Muscle layer of colon (tissue), 2 donors: ENCODE measurements at regions not wholly inside any gene's neighbourhood (a gene's known extent, or its start where the extent isn't known, plus 50 kb on each side); places are given as distances from the start of the nearest gene placed in this dataset.
"Not testable (repeated sequence)": the region's sequence is repeated elsewhere in the genome, so short reads cannot be mapped to it uniquely, and the experiment has no call there.

Source experiments
- H3K27ac ChIP-seq: one replicate; pipeline ENCODE4 v1.7.0; 2013; ENCODE audit warnings: low read depth, mild to moderate bottlenecking, low read length, moderate library complexity
- H3K27me3 ChIP-seq, 2 donors: one replicate each; pipeline ENCODE4 v1.7.0; 2013; ENCODE audit warnings: low read length in 2 of 2, mild to moderate bottlenecking in 2 of 2; ENCODE audit not compliant: insufficient read depth in 2 of 2, control insufficient read depth in 1 of 2
- H3K36me3 ChIP-seq: one replicate; pipeline ENCODE4 v1.7.0; 2013; ENCODE audit warnings: mild to moderate bottlenecking, low read length; ENCODE audit not compliant: insufficient read depth
- H3K4me1 ChIP-seq: one replicate; pipeline ENCODE4 v1.7.0; 2013; ENCODE audit warnings: mild to moderate bottlenecking, low read length; ENCODE audit not compliant: insufficient read depth
- H3K4me3 ChIP-seq, 2 donors: one replicate each; pipeline ENCODE4 v1.7.0; 2013; ENCODE audit warnings: low read length in 2 of 2, low read depth in 1 of 2, mild to moderate bottlenecking in 1 of 2, moderate library complexity in 1 of 2
- H3K9ac ChIP-seq: one replicate; pipeline ENCODE4 v1.7.0; 2013; ENCODE audit warnings: low read length
- H3K9me3 ChIP-seq: one replicate; pipeline ENCODE4 v1.7.0; 2013; ENCODE audit warnings: mild to moderate bottlenecking, low read length
- donor health status: abdominal sarcoma.
- donor health status: Adenocarcinoma of cecum.

DNA sequence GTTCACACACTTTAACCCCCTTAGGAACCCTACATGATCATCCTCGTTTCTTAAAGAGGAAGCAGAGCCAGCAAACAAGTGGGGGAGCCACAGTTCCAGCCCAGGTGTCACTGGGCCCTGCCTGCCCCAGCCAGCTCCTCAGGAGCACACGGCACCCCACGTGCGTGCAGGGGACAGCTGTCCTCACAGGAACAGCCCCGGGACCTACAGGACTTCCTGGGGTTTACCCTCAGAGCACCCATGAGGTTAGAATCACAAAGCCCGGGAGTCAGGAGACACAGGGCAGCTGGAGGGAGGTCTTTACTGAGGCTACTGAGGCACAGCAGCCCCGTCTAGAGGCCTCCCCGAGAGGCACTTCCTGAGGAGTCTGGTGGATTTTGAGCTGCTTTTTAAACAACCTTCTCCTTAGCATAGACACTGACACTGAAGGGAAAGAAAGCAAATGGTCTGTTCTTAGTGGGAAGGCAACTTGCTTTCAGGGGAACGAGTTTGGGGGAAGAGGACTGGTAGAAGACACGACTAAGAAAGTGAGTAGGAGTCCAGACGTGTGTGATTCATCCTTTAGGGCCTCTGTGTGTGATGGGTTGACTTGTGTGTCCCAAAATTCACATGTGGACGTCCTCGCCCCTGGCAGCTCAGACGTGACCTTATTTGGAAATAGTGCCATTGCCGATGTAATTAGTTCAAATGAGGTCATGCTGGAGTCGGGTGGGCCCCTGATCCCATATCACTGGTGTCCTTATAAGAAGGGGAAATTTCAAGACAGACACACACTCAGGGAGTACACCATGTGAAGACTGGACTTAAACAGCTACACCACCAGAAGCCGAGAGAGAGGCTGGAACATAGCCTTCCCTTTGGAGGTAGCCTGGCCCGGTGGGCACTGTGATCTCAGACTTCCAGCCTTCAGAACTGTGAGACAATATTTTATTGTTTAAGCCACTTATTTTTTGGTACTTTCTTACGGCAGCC, 278.4 kb upstream of the PLGLB2 start:
- not testable (repeated sequence) for H3K9ac ChIP-seq, H3K4me1 ChIP-seq, H3K27me3 ChIP-seq, H3K9me3 ChIP-seq, H3K4me3 ChIP-seq, H3K36me3 ChIP-seq, H3K27ac ChIP-seq

GRCh38 chr2:87470381-87471380, 277.2 kb upstream of the PLGLB2 start:
- not testable (repeated sequence) for H3K4me3 ChIP-seq, H3K4me1 ChIP-seq, H3K36me3 ChIP-seq, H3K27me3 ChIP-seq, H3K9ac ChIP-seq, H3K9me3 ChIP-seq, H3K27ac ChIP-seq

DNA sequence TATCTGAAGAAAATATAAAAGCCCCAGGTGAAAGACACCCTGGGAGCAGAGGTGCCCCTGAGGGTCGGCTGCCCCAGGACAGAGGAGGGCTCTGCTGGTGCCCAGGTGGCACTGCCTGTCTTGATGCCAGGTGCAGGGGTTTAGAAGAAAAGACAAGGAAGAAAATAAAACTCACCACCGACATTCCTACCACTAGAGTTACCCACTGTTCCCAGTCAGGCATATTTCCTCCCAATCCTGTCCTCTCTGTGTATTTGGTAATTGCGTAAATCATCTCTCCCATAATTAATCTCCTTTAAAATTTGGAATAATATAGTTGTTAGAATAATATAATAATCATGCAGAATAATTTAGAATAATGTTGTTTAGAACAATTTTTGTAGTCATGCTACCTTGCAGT, 276.4 kb upstream of the PLGLB2 start:
- not testable (repeated sequence) for H3K9me3 ChIP-seq, H3K36me3 ChIP-seq, H3K4me1 ChIP-seq, H3K4me3 ChIP-seq, H3K27ac ChIP-seq, H3K27me3 ChIP-seq, H3K9ac ChIP-seq

DNA sequence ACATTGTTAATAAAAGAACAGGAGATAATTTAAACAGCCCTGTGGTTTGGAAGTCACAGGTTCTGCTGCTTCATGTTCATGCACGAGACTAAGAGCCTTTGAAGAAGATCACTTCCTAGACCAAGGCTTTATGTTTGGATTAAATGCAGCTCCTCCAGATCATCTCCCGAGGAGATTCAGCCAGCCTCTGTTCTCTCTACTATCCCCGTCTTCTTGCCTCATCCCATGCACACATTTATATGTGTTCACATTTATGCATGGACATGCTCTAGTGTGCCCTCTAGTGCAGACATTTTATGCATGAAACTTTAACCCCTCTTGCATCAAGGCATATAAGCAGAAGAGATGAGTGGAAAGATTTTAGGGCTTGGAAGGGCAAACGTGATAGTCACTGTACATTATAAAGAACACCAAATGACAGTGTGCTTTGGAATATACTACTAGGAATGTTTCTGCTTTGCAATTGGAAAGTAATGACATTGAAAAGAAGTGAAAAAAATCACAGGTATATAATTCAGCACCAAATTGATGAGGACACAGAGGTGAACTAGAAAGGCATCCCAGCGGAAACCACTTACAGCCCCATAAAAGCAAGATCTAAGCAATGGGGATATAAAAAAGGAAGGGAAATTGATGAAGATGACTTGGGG, 271.5 kb upstream of the PLGLB2 start:
- not testable (repeated sequence) for H3K36me3 ChIP-seq, H3K9me3 ChIP-seq, H3K27ac ChIP-seq, H3K27me3 ChIP-seq, H3K4me1 ChIP-seq, H3K4me3 ChIP-seq, H3K9ac ChIP-seq

- H3K27me3 ChIP-seq, H3K36me3 ChIP-seq, H3K4me1 ChIP-seq, H3K9ac ChIP-seq, H3K9me3 ChIP-seq, H3K4me3 ChIP-seq, H3K27ac ChIP-seq: not testable (repeated sequence)
Observed at GRCh38 chr2:87476936-87477335, 271.0 kb upstream of the PLGLB2 start.

GRCh38 chr2:87477669-87478428, 270.0 kb upstream of the PLGLB2 start:
- not testable (repeated sequence) for H3K9me3 ChIP-seq, H3K36me3 ChIP-seq, H3K4me1 ChIP-seq, H3K27ac ChIP-seq, H3K9ac ChIP-seq, H3K27me3 ChIP-seq, H3K4me3 ChIP-seq

DNA sequence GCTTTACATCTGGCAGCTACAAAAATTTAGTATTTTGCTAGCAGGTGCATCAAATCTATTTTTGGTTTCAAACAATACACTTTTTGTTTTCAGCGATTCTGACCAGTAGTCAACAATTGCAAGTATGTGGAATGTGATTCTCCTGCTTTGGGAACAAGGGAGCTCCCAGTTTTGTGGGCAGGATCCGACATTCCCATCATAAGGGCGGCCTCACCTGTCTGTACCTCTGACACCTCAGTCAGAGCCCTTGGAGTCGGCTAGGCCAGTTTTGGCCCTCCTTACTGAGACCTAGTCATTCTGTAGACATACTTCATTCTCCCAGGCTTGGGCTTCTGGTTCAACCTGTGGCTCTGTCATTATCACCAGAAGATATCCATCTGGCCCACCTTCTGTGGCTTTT, 269.0 kb upstream of the PLGLB2 start:
- H3K4me1 ChIP-seq, H3K9ac ChIP-seq, H3K27me3 ChIP-seq, H3K27ac ChIP-seq, H3K9me3 ChIP-seq, H3K4me3 ChIP-seq, H3K36me3 ChIP-seq: not testable (repeated sequence)

DNA sequence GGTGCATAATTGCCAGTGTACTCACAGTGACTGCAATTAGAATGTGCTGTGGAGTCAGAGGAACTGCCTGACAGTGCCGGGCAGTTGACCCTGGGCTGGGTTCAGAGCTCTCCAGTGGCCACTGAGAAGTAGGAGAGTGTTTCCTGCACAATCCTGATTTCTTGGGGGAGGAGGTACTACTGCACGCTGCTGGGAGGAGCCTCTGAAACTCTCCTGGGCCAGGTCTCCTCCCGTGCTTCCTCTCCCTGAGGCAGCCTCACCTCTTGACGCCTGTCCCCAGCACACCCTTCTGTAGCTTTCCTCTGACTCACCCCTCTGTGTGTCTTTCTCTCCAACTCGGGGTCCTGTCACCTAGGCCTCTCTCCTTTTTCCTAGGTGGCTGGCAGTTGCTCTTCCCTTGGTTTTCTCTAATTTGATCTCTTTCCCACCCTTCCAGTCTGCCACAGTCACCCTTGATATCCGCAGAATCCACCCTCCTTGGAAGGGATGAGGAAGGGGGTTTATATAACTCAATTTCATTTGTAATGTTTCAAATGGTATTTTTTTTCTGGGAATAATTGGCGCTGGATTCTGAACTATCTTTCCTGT, 264.7 kb upstream of the PLGLB2 start:
- H3K27me3 ChIP-seq, H3K27ac ChIP-seq, H3K9me3 ChIP-seq, H3K4me1 ChIP-seq, H3K9ac ChIP-seq, H3K4me3 ChIP-seq, H3K36me3 ChIP-seq: not testable (repeated sequence)

DNA sequence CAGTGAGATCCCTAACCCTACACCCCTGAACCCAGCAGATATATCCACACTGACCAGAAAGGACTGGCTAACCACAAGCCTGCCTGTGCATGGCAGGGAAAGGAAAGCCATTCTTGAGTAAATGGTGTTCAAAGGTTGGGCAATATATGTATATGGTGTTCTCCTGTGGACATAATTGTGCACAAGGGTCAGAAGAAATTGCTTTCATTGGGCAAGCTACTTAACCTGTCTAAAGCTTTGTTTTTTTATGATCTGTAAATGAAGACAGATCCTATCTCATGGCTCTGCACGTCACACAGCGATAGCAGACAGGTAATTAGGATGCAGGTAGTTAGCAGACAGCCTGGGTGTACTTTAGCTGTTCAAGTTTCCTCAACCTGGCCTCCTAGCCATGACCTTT, 263.5 kb upstream of the PLGLB2 start:
- not testable (repeated sequence) for H3K36me3 ChIP-seq, H3K27ac ChIP-seq, H3K27me3 ChIP-seq, H3K4me1 ChIP-seq, H3K9me3 ChIP-seq, H3K4me3 ChIP-seq, H3K9ac ChIP-seq

- not testable (repeated sequence) for H3K4me3 ChIP-seq, H3K9me3 ChIP-seq, H3K9ac ChIP-seq, H3K36me3 ChIP-seq, H3K27me3 ChIP-seq, H3K27ac ChIP-seq, H3K4me1 ChIP-seq
Observed at GRCh38 chr2:87485455-87485854, 262.4 kb upstream of the PLGLB2 start.
